ENCODE measurements at regions not wholly inside any gene's neighbourhood (a gene's known extent, or its start where the extent isn't known, plus 50 kb on each side); places are given as distances from the start of the nearest gene placed in this dataset.
"Not testable (repeated sequence)": the region's sequence is repeated elsewhere in the genome, so short reads cannot be mapped to it uniquely, and the experiment has no call there.

- Histone ChIP-seq H3K4me3 (no peak overlapping the region), H3K27me3 (replicated peaks) (no peaks in the 10 kb centered on the region), H3K4me1 (replicated peaks) (no peaks in the 10 kb centered on the region), H3K9me3 (replicated peaks) (no peaks in the 10 kb centered on the region), H3K27ac (no peak overlapping the region), H3K36me3 (no peaks in the 10 kb centered on the region)
- no peak for DNase-seq (ENCODE audit: low read depth in 1 of 2, low spot score in 2 of 2)
These were observed 411.8 kb downstream of the PPP1R2C start for GRCh38 chrX:42366181-42366580.

- Histone ChIP-seq H3K4me3 (no peak overlapping the region), H3K9me3 (replicated peaks) (no peaks in the 10 kb centered on the region), H3K27ac (no peak overlapping the region), H3K27me3 (replicated peaks) (no peaks in the 10 kb centered on the region), H3K4me1 (replicated peaks) (no peaks in the 10 kb centered on the region), H3K36me3 (no peaks in the 10 kb centered on the region)
- DNase-seq (ENCODE audit: low read depth in 1 of 2, low spot score in 2 of 2) = no peak
These were observed 415.7 kb downstream of the PPP1R2C start for GRCh38 chrX:42362219-42362618.

- H3K9me3 ChIP-seq (replicated peaks); H3K27me3 ChIP-seq (replicated peaks); H3K36me3 ChIP-seq; H3K4me1 ChIP-seq (replicated peaks); DNase-seq (ENCODE audit: low read depth in 1 of 2, low spot score in 2 of 2); H3K4me3 ChIP-seq; H3K27ac ChIP-seq: not testable (repeated sequence)
These were observed 419.6 kb upstream of the CASK start for GRCh38 chrX:42342981-42343380.

All from SJSA1 (cell line).